NCI-H345 treated with DMSO at 0.1 percent for 48 hours (cell line): ENCODE measurements at regions not wholly inside any gene's neighbourhood (a gene's known extent, or its start where the extent isn't known, plus 50 kb on each side); places are given as distances from the start of the nearest gene placed in this dataset.
"Not testable (repeated sequence)": the region's sequence is repeated elsewhere in the genome, so short reads cannot be mapped to it uniquely, and the experiment has no call there.

Experiments used
- DNase-seq: peaks from one replicate; lab custom pipeline; 2025; ENCODE audit not compliant: unreplicated experiment; lab: John Stamatoyannopoulos, UW

DNA sequence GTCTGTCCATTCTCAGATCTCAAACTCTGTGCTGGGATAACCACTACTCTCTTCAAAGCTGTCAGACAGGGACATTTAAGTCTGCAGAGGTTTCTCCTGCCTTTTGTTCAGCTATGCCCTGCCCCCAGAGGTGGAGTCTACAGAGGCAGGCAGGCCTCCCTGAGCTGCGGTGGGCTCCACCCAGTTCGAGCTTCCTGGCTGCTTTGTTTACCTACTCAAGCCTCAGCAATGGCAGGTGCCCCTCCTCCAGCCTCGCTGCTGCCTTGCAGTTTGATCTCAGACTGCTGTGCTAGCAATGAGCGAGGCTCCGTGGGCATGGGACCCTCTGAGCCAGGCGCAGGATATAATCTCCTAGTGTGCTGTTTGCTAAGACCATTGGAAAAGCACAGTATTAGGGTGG lies 53.1 kb upstream of the HUNK start:
- not testable (repeated sequence) for DNase-seq

DNA sequence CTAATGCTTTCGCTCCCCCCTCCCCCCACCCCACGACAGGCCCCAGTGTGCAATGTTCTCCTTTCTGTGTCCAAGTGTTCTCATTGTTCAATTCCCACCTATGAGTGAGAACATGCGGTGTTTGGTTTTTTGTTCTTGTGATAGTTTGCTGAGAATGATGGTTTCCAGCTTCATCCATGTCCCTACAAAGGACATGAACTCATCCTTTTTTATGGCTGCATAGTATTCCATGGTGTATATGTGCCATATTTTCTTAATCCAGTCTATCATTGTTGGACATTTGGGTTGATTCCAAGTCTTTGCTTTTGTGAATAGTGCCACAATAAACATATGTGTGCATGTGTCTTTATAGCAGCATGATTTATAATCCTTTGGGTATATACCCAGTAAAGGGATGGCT lies 58.5 kb upstream of the HUNK start:
- not testable (repeated sequence) for DNase-seq

DNA sequence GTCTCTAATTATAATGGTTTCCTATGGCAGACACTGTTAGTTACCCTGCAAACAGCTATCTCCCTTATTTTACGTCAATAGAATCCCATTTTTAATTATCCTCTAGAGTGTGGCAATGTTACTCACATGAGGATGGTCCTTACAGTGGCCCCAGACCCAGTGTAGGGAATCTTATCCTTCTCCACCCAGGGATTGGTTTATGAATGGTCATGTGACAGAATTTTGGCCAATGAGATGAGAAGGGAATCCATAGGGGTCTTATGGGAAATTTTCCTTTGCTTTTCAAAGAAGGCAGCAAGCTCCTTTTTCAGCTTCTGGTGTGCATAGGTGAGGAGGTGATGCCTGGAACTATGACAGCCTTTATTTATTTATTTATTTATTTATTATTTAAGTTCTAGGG lies 59.0 kb upstream of the HUNK start:
- no peak for DNase-seq

DNA sequence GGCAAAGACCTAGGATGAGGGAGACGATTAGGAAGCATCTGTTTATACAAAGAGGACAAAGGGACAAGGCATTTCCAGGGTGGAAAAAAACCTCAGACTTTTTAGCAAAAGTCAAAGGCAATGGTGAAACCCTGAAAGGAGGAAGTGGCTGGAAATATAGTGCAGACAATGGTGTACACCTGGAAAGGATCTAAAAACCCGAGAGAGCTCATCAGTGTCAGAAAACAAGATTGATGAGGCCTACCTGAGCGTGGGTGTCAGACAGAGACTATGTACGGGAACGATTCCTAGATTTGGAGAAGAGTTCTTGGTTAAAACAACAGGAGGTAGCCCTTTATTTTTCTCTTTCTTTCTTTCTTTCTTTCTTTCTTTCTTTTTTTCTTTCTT lies 68.8 kb upstream of the HUNK start:
- DNase-seq = no peak

DNA sequence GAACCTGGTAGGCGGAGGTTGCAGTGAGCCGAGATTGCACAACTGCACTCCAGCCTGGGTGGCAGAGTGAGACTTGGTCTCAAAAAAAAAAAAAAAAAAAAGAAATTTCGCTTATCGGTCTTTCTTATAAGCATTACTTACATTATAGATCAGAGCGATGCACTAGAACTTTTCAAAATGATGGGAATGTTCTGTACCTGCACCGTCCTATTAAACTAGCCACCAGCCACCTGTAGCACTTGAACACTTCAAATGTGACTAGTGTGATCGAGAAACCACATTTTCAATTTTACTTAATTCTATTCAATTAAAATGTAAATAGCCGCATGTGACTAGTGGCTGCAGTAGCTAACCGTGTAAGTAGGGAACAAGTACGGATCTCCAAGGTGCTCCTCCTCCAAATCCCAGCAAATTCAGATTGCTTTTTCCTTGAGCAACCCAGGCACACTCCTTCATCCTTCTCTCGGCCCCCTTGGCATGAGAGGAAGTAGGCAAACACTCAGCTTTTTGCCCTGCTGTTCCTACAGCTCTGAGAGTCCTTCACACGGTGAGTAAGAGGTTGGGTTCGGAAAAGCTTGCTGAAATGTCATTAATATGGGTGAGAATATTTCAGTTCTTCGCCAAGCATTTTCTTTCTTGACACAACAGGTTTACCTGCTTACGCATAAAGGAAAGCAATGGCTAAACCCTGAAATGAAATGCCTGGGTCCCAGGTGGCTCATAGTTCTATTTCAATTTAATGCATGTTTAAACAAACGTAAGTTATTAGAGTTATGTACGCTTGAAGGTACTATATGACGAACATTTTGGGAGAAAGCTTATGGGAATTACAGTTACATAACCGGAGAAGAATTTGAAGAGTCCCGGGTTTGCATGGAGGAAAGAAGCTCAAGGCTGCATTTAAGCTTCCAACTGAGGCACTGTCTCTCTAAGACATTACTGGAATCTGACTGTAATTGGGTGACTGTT lies 69.5 kb upstream of the HUNK start:
- no peak for DNase-seq

DNA sequence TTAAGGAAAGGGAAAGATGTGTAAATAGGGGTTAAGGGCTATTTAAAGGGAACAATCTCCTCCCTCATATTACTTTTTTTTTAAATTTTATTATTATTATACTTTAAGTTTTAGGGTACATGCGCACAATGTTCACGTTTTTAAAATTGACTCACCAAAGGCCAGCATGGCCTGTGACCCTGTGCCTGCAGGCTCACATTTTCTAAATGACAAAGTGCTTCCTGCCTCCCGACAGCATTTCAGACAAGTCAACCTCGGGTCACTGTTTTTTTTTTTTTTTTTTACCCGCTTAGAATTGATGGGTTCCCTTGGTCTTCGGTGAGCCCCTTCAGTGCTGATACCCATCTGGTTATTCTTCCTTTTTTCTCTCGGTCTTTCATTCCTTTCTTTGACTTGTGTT lies 70.4 kb upstream of the SCAF4 start:
- no peak for DNase-seq

DNA sequence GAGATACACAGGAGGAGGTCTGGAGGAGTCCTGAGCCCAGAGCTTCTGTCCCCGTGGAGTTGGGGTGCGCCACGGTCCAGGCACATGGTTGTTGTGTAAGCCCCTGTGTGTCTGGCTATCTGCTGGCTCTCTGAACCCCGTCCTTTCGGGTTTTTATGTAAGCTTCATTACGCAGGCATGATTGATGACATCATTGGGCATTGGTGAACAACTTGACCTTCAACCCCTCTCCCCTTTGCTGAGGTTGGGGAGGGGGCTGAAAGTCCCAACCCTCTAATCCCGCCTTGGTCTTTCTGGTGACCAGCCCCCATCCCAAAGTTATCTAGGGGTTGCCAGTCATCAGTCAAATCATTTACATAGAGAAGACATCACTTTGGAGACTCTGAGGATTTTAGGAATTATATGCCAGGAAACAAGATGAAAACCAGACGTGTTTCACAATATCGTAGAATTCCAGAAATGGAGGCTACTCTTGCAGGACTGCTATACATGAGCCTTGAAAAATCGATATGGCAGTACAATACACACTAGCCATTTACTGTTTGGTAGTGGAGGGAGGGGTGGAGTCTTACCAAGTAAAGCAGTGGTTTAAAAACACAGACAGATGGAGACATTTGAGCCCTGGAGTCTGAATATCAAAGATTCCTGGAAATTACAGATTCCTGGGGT lies 69.8 kb upstream of the SCAF4 start:
- DNase-seq = no peak

DNA sequence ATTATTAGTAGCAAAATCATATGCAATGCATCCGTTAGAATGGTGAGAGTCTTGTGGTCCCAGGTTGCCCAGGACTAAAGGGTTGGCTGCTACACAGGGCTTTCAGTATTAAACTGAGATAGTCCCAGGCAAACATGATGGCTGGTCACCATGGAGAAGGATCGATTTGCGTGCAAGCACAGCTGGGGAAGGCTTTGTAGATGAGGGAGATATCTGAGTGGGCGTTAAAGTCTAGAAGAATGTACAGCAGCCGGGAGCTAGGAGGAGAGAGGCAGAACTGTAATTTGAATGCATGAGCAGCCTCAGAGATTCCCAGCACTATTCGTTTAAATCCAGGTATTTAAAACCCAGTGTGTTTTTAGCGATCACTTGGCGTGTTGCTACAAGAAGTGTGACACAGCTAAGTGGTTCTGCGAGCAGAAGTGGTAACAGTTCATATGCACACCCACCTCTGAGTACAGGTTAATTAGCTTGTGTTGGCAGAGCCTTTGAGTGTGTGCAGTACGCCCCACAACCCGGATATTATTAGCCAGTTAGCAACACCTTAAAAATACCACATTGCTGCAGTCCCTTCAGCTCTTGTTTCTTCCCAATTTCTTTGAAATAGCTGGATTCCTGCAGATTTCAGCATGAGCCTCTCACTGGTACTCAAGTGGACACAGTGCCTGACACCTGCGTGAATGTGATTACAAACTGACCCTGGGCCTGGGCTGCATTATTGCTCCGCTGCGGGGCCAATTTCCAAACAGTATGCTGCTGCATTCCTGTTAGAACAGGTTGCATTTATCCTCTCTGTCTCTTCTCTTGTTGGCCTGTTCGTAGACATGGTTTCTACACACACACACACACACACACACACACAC lies 67.2 kb upstream of the SCAF4 start:
- no peak for DNase-seq

DNA sequence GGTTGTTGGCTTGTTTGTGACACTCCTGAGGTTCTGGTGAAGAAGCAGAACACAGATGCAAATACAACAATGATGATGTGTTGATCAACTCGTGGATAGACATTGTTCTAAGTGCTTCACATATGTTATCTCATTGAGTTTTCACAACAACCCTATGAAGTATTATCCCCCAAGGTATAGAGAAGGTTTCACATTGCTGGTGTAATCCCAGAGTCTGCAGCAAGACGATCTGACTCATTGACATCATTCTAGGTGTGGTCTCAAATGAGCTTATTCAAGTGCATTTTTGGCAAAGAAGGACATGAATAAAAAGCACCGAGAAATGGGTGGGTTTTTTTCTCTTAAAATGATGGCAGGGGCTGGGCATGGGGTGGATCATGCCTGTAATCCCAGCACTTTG lies 64.1 kb upstream of the SCAF4 start:
- no peak for DNase-seq

DNA sequence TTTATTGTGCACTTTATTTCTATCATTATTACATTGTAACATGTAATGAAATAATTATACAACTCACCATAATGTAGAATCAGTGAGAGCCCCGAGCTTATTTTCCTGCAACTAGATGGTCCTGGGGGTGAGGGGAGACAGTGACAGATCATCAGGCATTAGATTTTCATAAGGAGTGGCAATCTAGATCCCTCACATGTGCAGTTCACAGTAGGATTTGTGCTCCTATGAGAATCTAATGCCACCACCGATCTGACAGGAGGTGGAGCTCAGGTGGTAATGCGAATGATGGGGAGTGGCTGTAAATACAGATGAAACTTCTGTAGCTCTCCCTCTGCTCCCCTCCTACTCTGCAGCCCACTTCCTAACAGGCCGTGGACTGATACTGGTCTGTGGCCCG lies 58.5 kb upstream of the SCAF4 start:
- DNase-seq = not testable (repeated sequence)

DNA sequence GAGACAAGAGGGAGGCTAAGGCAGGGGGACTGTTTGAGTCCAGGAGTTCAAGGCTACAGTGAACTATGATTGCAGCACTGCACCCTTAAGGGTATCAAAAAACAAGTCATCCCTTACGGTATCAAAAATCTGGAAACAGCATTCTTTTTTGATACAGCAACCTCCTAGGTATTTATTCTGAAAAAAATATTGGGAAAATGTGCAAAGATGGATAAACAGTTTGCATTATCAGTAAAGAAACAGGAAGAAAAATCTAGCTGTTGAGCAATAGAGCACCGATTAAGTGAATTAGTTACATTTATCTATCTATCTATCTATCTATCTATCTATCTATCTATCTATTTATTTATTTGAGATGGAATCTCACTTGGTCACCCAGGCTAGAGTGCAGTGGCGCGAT lies 56.7 kb upstream of the SCAF4 start:
- DNase-seq = no peak

DNA sequence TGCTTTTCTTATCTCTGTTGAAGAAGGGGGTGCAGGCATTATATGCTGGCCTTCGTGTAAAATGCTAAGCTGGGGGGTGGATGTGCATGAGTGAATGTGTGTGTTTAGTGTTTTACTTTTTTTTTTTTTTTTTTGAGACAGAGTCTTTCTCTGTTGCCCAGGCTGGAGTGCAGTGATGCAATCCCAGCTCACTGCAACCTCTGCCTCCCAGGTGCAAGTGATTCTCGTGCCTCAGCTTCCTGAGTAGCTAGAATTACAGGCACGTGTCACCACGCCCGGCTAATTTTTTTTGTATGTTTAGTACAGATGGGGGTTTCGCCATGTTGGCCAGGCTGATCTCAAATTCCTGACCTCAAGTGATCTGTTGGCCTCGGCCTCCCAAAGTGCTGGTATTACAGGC lies 55.8 kb upstream of the SCAF4 start:
- not testable (repeated sequence) for DNase-seq

DNA sequence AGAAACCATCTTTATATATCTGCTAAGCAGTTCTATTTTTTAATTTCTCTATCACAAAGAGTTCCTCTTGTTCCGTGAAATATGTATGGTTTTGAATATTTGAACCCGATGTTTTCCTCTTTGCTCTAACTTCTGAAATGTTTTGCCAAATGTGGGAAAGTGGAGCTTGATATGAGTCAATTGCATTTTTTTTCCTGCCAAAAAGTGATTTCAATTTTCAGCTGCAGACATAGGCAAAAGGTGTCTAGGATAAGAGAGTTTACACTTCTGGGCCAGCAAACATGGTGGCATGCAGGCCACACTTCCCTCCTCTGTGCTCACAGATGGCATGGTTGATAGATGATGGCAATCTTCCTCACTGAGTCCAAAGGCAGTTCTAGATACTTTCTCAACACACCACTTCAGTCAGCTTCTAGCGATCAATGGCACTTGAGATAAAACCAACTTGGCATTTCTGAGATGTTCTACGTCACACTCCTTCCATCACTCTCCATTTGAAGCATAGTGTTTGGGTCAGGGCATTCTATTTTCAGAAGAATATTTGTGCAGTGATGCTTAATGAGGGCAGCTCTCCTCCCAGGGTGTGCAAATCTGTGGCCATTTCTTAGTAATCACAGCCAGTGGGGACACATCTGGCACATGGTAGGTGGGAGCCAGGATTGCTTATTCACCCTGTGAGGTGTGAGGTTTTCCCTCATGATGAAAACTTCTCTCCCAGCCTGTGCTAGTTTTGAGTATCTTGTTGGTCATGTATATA lies 54.4 kb upstream of the SCAF4 start:
- no peak for DNase-seq

DNA sequence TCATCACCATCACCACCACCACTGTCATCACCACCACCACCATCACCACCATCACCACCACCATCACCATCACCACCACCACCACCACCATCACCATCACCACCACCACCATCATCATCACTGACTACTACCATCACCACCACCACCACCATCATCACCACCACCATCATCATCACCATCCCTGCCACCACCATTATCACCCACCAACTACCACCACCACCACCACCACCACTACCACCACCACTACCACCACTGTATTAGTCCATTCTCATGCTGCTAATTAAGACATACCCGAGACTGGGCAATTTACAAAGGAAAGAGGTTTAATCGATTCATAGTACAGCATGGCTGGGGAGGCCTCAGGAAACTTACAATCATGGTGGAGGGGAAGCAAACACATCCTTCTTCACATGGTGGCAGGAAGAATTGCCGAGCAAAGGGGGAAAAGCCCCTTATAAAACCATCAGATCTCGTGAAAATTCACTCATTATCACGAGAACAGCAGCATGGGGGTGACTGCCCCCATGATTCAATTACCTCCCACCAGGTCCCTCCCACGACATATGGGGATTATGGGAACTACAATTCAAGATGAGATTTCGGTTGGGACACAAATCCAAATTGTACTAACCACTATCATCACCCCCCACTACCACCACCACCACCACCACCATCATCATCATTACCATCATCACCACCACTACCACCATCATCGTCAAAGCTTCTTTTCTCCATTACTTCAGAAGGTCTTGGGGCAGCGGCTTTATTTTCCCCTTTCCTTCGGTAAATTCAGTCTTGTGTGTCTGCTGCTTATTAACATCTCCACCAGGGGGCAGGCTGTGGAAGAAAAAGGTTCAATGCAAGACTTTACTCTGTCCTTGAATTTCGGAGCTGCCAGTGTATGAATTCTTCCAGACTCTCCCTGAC lies 53.6 kb upstream of the SCAF4 start:
- DNase-seq = peak; percentile 73

DNA sequence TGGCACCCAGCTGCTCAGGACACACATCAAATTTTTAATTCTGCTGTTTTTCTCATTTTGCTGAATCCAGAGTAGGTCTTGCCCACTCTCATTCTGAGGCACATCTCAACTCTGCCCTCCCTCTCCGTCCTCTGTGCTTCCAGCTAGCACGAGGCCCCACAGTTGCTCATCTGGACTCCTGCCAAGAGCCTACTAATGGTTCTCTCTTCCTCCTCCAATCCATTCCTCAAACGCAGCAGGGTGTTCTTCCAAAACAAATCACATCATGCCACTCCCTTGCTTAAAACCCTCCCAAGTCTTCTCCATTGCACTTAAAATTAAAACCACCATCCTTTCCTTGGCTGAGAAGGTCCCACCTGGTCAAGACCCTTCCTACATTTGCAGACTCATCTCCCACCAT lies 49.8 kb upstream of the SCAF4 start:
- DNase-seq = peak; percentile 90
